Lower lobe of right lung (tissue), 2 donors: ENCODE measurements at regions not wholly inside any gene's neighbourhood (a gene's known extent, or its start where the extent isn't known, plus 50 kb on each side); places are given as distances from the start of the nearest gene placed in this dataset.

ENCODE experiments used
- ATAC-seq, 2 donors: fragments of 200-7000 bp; cut with Tn5 transposase; one replicate each; pipeline ENCODE4 v1.9.1; 2020 to 2022; ENCODE audit warnings: mild to moderate bottlenecking in 2 of 2, moderate library complexity in 2 of 2
- DNase-seq: peaks from one replicate; pipeline ENCODE4 v3.0.0-alpha.2; 2020
- H3K27ac ChIP-seq: fragments of 200-600 bp; one replicate; pipeline ENCODE4 v1.8.0; 2022
- H3K27me3 ChIP-seq: fragments of 200-600 bp; one replicate; pipeline ENCODE4 v1.8.0; 2022; ENCODE audit warnings: low read depth
- H3K36me3 ChIP-seq: fragments of 200-600 bp; one replicate; pipeline ENCODE4 v1.8.0; 2022; ENCODE audit warnings: mild to moderate bottlenecking
- H3K4me1 ChIP-seq: fragments of 200-600 bp; one replicate; pipeline ENCODE4 v1.8.0; 2022
- H3K4me3 ChIP-seq: fragments of 200-600 bp; one replicate; pipeline ENCODE4 v1.8.0; 2022; ENCODE audit warnings: mild to moderate bottlenecking
- H3K9me3 ChIP-seq: fragments of 200-600 bp; one replicate; pipeline ENCODE4 v1.8.0; 2022
- CTCF ChIP-seq: fragments of 200-600 bp; IDR thresholded peaks from one replicate; pipeline ENCODE4 v1.8.0; 2022; ENCODE audit warnings: antibody characterized with exemption, mild to moderate bottlenecking
- intact Hi-C: fragments of 100-400 bp; cut with DNase I; formaldehyde crosslinking; loops from one replicate; pipeline ENCODE4 v1.11.0; 2022
- donor health status: DM: no; HTN: yes; CAD: no; lungs with severe emphysema.

GRCh38 chr5:45029553-45029952 is 220.8 kb downstream of the MRPS30 start:
- H3K27ac ChIP-seq: no peak overlapping the region
- no peaks in the 10 kb centered on the region for H3K36me3 ChIP-seq
- no peaks in the 10 kb centered on the region for H3K27me3 ChIP-seq
- H3K4me1 ChIP-seq: no peaks in the 10 kb centered on the region
- intact Hi-C loops: no loop called here
- H3K9me3 ChIP-seq: no peaks in the 10 kb centered on the region
- DNase-seq (no peak), ATAC-seq (no peak)
- no peak overlapping the region for H3K4me3 ChIP-seq
- no peak for TF ChIP-seq CTCF

DNA sequence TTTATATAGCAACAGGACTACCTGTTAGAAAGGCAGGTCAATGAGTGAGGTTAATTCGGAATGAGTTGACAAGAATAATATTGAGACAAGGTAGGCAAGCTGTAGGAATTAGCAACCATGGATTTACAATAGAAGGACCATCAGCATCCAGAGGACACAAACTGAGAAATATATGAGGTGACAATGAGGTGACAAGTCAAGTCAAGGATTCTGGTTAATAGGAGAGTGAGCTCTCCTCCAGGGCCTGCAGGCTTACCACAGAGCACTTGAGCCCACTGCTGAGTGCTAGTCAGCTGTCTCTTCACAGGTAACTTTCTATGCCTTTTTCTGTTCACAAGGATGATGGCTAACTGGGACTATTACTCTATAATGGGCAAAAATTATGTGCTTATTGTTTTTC is 227.2 kb downstream of the MRPS30 start:
- Histone ChIP-seq H3K36me3 (no peaks in the 10 kb centered on the region), H3K4me1 (no peaks in the 10 kb centered on the region), H3K9me3 (no peaks in the 10 kb centered on the region), H3K27me3 (no peaks in the 10 kb centered on the region), H3K4me3 (no peak overlapping the region), H3K27ac (no peak overlapping the region)
- DNase-seq (no peak), ATAC-seq (no peak)
- no peak for TF ChIP-seq CTCF
- intact Hi-C loops: no loop called here

GRCh38 chr5:45037927-45038326 is 229.2 kb downstream of the MRPS30 start:
- H3K4me3 ChIP-seq: no peak overlapping the region
- H3K36me3 ChIP-seq: no peaks in the 10 kb centered on the region
- intact Hi-C loops: no loop called here
- no peak for TF ChIP-seq CTCF
- no peak for DNase-seq
- H3K9me3 ChIP-seq: no peaks in the 10 kb centered on the region
- no peak overlapping the region for H3K27ac ChIP-seq
- H3K27me3 ChIP-seq: no peaks in the 10 kb centered on the region
- H3K4me1 ChIP-seq: no peaks in the 10 kb centered on the region
- no peak for ATAC-seq

GRCh38 chr5:45038366-45038987 is 229.7 kb downstream of the MRPS30 start:
- Histone ChIP-seq H3K27ac (no peak overlapping the region), H3K4me3 (no peak overlapping the region), H3K36me3 (no peaks in the 10 kb centered on the region), H3K4me1 (no peaks in the 10 kb centered on the region), H3K9me3 (no peaks in the 10 kb centered on the region), H3K27me3 (no peaks in the 10 kb centered on the region)
- ATAC-seq (peak in 1 of 2 donors; percentile 42), DNase-seq (no peak)
- intact Hi-C loops: no loop called here
- peak; percentile 55 for TF ChIP-seq CTCF

DNA sequence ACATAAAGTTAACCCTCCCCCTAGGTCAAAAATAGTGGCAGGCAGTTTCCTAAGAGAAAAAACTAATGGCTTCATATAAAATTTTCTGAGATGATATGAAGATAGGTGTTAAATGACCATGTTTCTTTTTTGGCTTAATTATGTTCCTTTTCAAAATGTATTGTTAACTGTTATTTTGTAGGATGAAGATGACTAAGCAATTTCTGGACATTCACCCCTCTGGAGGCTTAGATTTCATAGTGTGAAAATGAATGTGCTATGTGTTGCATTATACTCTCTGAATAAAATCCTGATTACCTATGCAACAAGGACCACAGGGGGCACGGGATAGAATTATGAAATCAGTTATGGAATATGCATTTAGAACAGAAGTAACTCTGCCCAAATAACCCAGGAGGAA is 233.5 kb downstream of the MRPS30 start:
- no peak for TF ChIP-seq CTCF
- no peak for ATAC-seq
- DNase-seq: no peak
- H3K4me1 ChIP-seq: no peaks in the 10 kb centered on the region
- H3K36me3 ChIP-seq: no peaks in the 10 kb centered on the region
- no peaks in the 10 kb centered on the region for H3K27me3 ChIP-seq
- H3K4me3 ChIP-seq: no peak overlapping the region
- no peaks in the 10 kb centered on the region for H3K9me3 ChIP-seq
- intact Hi-C loops: no loop called here
- H3K27ac ChIP-seq: no peak overlapping the region

GRCh38 chr5:45057564-45057963 is 248.8 kb downstream of the MRPS30 start:
- intact Hi-C loops: no loop called here
- no peak overlapping the region for H3K4me3 ChIP-seq
- no peak for ATAC-seq

More at GRCh38 chr5:45057564-45057963, 248.8 kb downstream of the MRPS30 start:
- no peak overlapping the region for H3K27ac ChIP-seq
- H3K36me3 ChIP-seq: no peaks in the 10 kb centered on the region
- no peak for TF ChIP-seq CTCF
- no peaks in the 10 kb centered on the region for H3K9me3 ChIP-seq
- DNase-seq: no peak
- no peaks in the 10 kb centered on the region for H3K4me1 ChIP-seq
- no peaks in the 10 kb centered on the region for H3K27me3 ChIP-seq
